ENCODE measurements at regions not wholly inside any gene's neighbourhood (a gene's known extent, or its start where the extent isn't known, plus 50 kb on each side); places are given as distances from the start of the nearest gene placed in this dataset.

- TF ChIP-seq, protein P1, sequence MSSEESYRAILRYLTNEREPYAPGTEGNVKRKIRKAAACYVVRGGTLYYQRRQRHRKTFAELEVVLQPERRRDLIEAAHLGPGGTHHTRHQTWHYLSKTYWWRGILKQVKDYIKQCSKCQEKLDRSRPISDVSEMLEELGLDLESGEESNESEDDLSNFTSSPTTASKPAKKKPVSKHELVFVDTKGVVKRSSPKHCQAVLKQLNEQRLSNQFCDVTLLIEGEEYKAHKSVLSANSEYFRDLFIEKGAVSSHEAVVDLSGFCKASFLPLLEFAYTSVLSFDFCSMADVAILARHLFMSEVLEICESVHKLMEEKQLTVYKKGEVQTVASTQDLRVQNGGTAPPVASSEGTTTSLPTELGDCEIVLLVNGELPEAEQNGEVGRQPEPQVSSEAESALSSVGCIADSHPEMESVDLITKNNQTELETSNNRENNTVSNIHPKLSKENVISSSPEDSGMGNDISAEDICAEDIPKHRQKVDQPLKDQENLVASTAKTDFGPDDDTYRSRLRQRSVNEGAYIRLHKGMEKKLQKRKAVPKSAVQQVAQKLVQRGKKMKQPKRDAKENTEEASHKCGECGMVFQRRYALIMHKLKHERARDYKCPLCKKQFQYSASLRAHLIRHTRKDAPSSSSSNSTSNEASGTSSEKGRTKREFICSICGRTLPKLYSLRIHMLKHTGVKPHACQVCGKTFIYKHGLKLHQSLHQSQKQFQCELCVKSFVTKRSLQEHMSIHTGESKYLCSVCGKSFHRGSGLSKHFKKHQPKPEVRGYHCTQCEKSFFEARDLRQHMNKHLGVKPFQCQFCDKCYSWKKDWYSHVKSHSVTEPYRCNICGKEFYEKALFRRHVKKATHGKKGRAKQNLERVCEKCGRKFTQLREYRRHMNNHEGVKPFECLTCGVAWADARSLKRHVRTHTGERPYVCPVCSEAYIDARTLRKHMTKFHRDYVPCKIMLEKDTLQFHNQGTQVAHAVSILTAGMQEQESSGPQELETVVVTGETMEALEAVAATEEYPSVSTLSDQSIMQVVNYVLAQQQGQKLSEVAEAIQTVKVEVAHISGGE (CRISPR knock-in tag; IDR thresholded peaks at IDR 0.05) = peak in 1 of 3 experiments; percentile 30; a peak in 2 of 6 replicates
- peak; percentile 46; the same call in 1 of the 2 replicates for TF ChIP-seq ELF1 (tag; IDR thresholded peaks at IDR 0.05)
- no peak for TF ChIP-seq PHF20 (IDR thresholded peaks at IDR 0.05; ENCODE audit: partially characterized antibody)
- TF ChIP-seq CUX1 (CRISPR knock-in tag; IDR thresholded peaks at IDR 0.05) = peak; percentile 56; the same call in 1 of the 2 replicates
- TF ChIP-seq, protein P2, sequence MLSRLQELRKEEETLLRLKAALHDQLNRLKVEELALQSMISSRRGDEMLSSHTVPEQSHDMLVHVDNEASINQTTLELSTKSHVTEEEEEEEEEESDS (CRISPR knock-in tag; IDR thresholded peaks at IDR 0.05) = no peak
- peak; percentile 98 for TF ChIP-seq NFE2 (IDR thresholded peaks at IDR 0.05; ENCODE audit: low read depth)
- no peak for TF ChIP-seq ZNF274 (IDR thresholded peaks at IDR 0.05; ENCODE audit: borderline replicate concordance, low read depth, low read length)
- 0 out of 2 replicates have a peak, but pooled peaks have one; percentile 24 for TF ChIP-seq TOE1 (IDR thresholded peaks at IDR 0.05; ENCODE audit: borderline replicate concordance)
- no peak for TF ChIP-seq TOE1 (CRISPR knock-in tag; IDR thresholded peaks at IDR 0.05; ENCODE audit: borderline replicate concordance, low read depth)
- TF ChIP-seq ZNF316 (IDR thresholded peaks at IDR 0.05) = peak; percentile 99
- peak; percentile 43 for TF ChIP-seq SMAD3 (CRISPR knock-in tag; conservative IDR thresholded peaks at IDR 0.05)
- peak; percentile 81; the same call in 1 of the 2 replicates for TF ChIP-seq ZNF644 (tag; IDR thresholded peaks at IDR 0.05; ENCODE audit: low read depth)
- peak; percentile 69 for TF ChIP-seq TCF3 (CRISPR knock-in tag; IDR thresholded peaks at IDR 0.05)
- TF ChIP-seq SMARCC2 (IDR thresholded peaks at IDR 0.05; ENCODE audit: low read depth) = peak; percentile 92
- TF ChIP-seq ATF3 (IDR thresholded peaks at IDR 0.05) = peak; percentile 78
- no peak for TF ChIP-seq ATF3 (CRISPR knock-in tag; conservative IDR thresholded peaks at IDR 0.05)
Measured at GRCh38 chr1:219120624-219121544, 52.8 kb upstream of the LYPLAL1 start (continued).
